ENCODE measurements at regions not wholly inside any gene's neighbourhood (a gene's known extent, or its start where the extent isn't known, plus 50 kb on each side); places are given as distances from the start of the nearest gene placed in this dataset.
"Not testable (repeated sequence)": the region's sequence is repeated elsewhere in the genome, so short reads cannot be mapped to it uniquely, and the experiment has no call there.

DNA sequence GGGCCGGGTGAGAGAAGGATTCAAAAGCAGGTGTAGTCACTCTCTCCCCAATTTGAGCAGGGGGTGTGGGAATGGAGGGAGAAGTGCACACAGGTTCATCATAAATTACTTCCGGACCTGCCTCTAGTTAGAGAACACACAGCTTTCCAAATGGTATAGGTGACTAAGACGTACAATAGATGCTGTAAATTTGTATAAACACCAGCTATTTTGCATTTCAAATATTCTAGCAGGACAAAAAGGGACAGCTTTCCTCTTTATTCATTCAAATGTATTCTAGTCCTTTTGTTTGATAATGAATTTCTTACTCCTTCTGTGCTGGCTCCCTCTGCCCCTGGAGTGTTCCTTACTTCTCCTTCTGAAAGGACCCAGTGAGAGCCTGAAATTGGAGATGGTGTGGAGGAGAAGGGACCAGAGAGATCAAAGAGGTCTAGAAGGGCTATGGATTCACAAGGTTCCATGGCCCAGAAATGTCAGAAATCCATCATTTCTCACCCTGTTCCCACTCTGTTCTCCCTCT, 53.2 kb upstream of the SH3BP4 start:
- no peak for DNase-seq (ENCODE audit: low read depth)

DNA sequence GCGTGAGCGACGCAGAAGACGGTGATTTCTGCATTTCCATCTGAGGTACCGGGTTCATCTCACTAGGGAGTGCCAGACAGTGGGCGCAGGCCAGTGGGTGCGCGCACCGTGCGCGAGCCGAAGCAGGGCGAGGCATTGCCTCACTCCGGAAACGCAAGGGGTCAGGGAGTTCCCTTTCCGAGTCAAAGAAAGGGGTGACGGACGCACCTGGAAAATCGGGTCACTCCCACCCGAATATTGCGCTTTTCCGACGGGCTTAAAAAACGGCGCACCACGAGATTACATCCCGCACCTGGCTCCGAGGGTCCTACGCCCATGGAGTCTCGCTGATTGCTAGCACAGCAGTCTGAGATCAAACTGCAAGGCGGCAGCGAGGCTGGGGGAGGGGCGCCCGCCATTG, 63.4 kb upstream of the SH3BP4 start:
- DNase-seq (ENCODE audit: low read depth) = not testable (repeated sequence)

DNA sequence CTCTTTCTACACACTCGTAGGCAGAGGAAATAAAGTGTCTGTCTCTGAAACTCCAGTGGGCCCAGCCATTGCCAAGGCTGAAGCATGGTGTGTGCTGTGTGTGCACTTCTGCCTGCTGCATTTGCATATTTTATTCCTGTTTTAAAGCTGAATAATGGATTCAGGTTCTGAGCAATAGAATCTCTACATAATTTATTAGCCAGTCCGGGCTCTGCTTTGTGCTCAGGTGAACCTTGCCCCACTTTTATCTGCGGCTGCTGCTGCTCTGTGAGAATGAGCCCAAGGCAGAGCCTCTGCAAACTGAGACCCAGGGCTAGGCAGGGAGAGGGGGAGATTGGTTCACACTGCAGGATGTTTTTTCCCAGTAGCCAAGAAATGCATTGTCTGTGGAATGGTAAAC, 64.6 kb upstream of the SH3BP4 start:
- DNase-seq (ENCODE audit: low read depth) = no peak

DNA sequence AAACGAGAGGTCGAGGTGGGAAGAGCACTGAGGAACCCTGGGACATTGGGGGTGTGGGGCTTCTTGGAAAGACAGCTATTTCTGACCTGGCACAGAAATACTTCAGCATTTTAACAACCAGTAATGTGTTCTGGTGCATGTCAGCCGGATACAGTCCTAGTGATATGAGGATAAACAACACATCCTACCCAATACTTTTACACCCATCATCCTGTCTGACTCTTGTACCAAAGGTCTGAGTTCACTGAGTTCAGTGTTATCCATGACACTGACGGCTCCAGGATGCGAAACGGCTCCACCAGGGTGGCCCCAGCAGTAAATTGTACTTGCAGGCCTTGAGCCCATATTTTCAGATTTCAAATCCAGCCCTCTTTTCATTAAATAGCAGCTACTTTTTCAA, 65.9 kb upstream of the SH3BP4 start:
- DNase-seq (ENCODE audit: low read depth) = no peak

DNA sequence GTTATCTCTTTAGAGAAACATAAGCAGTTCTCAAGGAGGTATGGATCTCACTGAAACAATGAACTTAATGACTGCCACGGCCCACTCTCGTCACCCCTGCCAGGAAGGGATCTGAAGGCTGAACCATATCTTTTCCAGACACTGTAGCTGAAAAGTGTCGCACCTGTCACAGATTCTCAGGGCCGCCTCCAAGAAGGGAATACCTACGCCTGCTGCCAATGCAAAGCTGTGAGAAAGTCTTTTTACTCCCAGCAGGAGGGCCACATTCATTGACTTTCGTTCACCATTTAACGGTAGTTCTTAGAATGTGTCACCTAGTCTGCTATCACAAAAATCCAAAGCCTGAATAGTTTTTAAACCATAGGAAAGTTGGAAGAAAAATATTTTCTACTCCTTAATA, 66.7 kb upstream of the SH3BP4 start:
- no peak for DNase-seq (ENCODE audit: low read depth)

DNA sequence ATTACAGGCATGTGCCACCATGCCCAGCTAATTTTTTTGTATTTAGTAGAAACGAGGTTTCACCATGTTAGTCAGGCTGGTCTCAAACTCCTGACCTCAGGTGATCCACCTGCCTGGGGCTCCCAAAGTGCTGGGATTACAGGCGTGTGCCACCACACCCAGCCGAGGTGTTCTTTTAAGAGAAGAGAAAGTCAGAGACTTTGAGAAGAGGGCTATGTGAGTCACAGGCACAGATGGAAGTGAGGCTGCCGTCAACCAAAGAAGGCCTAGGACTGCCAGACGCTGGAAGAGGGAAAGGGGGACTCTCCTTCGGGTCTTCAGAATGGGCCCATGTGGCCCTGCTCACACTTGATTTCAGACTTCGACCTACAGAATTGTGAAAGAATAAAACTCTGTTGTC, 67.2 kb upstream of the SH3BP4 start:
- no peak for DNase-seq (ENCODE audit: low read depth)

DNA sequence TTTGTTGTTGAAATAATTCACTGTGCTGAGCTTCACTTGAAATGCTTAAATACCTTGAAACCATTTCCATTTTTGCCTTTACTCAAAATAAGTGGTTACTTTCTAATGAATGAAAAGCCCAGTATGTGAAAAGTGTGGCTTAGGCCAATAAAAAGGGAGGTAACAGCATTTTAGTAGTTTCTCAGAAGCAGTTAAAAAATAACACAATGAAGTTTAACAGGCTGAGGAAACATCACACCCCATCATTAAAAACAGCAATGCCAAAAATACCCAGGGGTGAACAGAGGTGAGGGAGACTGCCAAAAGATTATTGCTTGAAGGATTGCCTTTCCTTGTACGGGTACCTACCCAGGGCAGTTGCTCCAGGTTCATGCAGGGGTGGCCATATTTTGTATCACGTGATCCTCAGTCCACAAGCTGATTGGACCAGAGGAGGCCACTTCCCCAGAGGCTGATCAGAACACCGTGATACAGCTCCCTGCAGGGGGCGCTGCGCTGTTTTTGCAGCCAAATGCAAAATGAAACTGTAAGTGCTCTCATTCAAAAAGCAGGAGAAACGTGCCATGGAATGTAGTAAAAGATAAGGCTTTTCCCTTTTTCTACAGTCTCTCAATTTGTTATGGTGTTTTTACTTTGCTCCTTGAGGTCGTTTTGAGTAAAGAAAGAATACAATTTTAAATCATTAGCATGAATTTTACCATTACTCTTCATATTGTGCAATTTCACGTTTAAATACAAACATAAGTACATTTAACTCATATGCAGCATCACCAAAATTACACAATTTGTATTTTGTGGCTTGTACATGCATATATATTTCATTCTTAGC, 70.2 kb upstream of the SH3BP4 start:
- DNase-seq (ENCODE audit: low read depth) = peak; percentile 96

DNA sequence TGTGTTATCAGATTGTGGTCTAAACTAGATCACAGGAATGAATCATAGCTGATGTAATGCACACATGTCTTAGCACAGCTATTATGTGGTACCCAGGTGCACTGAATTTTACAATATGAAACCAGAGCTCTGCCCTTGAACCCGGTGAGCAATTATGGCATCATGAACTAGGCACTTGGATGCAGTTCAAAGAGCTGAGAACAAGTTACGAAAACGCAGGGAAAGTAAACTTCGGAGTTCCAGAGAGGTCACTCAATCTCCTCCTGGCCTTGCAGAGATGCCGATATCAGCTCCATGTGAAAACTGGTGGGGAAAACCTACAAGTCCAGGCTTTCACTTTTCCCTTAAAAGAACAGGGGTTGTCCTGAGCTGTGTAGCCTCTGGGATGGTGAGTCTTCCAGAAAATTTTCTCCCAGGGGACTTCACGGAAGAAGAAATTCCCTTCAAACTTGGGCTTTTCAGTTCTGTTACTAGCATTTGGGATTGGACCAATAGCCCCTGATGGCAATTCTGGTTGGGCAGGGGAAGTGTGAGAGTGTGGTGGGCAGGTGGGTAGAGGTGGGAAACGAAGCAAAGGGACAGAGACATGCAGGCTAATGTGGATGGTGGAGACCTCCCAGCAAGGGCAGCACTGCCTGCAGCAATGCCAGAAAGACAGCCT, 71.1 kb upstream of the SH3BP4 start:
- DNase-seq (ENCODE audit: low read depth) = peak; percentile 99

DNA sequence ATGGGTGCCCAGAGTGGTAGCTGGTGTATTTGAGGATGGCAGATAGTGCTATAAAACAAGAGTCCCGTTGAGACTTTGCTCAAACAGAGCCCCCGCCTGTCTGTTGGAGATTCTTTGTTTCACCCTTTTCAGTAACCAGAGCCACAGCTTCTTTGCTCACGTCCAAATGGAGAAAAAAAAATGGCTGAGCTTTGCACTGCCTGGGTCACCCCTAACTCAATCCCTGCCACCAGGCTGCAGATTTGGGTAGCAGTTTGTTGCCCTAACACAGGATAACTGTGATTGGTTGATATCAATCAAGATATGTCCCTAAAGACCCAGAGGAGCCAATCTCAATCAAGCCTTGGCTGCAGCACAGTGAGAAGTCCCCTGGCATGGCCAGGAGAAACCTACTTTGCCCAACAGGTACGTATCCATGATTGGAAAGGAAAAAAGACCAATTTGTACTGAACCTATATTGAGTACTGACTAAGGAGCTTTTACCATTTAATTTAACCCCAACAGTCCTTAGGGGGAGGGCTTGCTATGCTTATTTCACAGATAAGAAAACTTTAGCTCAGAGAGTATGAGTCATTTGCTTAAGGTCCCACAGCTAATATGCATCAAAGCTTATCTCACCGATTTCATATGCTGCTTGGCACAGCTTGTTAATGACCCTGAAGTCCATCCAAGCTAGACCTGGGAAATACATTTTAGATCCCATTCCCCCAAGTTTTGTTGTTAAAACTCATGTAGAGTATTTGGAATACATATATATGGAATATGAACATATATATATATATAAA, 72.0 kb upstream of the SH3BP4 start:
- DNase-seq (ENCODE audit: low read depth) = peak; percentile 96

DNA sequence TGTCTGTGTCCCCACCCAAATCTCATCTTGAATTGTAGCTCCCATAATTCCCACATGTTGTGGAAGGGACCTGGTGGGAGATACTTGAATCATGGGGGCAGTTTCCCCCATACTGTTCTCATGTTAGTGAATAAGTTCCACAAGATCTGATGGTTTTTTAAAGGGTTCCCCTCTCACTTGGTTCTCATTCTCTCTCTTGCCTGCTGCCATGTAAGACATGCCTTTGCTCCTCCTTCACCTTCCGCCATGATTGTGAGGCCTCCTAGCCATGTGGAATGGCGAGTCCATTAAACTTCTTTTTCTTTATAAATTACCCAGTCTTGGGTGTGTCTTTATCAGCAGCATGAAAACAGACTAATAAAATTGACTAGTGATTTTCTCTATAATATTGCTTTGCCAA, 75.2 kb upstream of the SH3BP4 start:
- not testable (repeated sequence) for DNase-seq (ENCODE audit: low read depth)

DNA sequence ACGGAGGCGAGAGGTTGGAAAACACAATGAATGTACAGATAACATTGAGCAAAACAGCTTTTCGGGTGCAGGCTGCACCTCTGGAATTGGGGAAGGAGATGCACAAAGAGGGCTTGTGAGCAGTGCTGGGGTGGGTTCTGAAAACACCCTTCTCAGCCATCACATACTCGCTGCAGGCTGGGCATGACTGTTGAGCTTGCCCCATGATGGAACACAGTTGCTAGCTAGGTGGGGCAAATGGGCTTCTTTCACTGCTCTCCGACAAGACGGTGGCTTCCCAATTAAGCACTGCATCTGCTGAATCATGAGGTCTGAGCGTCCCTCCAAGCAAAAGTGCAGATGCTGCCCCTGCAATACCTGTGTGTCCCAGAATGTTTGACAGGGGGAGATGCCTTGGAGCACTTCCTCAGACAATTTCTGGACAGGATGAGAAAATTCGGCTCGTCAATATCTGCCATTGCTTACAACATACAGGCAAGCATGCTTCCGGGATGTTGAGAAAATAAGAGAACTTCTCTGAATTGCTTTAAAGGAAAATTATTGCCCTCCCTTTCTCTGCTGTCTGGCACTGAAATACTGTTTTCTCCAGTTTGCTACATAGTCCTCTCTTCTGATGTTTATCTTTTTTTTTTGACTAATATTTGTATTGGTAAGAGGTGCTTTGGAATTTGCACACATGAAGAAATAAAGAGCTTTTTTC, 77.3 kb upstream of the SH3BP4 start:
- DNase-seq (ENCODE audit: low read depth) = no peak

DNA sequence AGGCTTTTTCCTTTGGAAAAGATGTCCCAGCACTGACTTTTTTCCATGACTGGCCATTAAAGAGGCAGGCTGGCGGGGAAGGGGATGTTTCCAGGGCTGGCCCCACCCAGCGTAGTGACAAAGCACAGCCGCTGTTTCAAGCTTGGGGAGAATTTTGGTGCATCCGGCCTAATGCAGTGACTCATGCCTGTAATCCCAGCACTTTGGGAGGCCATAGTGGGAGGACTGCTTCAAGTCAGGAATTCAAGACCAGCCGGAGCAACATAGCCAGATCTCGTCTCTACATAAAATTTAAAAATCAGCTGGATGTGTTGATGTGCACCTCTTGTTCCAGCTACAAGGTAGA, 78.0 kb upstream of the SH3BP4 start:
- DNase-seq (ENCODE audit: low read depth) = peak; percentile 67

DNA sequence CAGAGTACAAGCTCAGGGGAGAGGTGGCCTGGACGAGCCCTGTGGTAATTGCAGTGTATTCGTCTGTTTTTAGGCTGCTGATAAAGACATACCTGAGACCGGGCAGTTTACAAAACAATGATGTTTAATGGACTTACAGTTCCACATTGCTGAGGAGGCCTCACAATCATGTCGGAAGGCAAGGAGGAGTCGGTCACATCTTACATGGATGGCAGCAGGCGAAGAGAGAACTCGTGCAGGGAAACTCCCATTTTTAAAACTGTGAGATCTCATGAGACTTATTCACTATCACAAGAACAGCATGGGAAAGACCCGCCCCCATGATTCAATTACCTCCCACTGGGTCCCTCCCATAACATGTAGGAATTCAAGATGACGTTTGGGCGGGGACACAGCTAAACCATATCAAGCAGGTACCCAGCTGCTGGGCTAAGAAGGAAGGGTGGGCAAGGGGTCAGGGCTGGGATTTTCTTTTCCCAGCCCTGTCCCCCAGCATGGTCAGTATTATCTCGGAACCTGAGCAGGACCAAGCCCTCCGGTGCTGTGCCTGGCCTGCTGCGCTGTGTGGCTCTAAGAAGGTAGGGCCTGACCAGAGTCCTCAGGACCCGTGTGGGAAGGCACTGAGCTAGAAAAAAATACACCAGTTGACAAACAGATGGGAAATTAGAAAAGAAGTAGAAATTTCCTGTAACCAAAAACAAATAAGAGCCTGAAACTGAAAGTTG, 78.6 kb upstream of the SH3BP4 start:
- no peak for DNase-seq (ENCODE audit: low read depth)

DNA sequence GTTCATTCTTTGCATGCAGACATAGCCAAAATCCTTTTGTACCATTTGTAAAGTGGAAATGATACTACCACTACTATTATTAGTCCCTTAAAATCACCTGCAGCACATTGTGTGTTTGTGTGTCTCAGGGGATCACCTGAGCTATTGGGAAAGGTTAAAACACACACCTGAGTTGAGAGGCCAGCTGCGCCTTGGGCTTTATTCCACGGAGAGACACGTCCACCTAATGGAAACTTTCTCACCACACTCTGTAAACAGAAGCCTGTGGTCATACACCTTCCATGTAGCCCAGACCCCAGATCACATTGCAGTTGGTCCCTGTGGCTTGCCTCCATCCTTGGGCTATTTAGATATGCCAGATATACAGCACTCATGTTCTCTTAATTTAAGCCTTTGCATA, 81.8 kb upstream of the SH3BP4 start:
- no peak for DNase-seq (ENCODE audit: low read depth)

DNA sequence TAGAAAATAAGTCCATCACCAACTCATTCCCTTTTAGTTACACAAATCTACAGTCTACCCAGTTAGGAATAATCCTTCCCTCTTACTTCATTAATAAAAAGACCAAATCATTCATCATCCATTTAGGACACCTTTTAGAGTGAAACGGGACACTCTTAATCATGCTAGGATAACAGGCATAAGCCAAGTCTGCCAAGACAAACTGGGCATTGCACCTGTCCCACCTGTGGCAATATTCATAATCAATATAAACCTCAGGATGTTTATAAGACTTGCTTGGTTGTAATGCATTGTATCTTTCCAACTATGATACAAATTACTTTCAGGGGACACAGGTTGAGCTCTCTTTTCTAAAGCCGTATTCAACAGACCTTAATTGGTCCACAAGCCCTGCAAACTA, 82.7 kb upstream of the SH3BP4 start:
- DNase-seq (ENCODE audit: low read depth) = no peak

DNA sequence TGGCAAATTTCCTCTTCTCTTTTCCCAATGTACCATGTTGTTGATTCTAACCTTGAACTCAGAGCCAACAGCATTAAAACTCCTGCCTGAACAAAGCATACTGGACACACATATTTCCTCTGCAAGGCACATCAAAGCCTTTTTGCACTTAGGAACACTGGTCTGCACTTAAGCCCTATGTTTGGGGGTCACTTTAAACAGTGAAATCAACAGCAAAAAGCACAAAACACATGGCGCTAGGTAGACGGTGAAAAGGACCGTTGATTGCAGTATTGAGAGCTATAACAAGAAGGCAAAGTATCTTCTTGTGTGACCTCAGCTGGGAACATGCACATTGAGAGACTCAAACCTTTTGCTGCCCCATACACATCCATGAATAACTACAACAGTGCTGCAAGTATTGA, 83.9 kb upstream of the SH3BP4 start:
- DNase-seq (ENCODE audit: low read depth) = no peak

DNA sequence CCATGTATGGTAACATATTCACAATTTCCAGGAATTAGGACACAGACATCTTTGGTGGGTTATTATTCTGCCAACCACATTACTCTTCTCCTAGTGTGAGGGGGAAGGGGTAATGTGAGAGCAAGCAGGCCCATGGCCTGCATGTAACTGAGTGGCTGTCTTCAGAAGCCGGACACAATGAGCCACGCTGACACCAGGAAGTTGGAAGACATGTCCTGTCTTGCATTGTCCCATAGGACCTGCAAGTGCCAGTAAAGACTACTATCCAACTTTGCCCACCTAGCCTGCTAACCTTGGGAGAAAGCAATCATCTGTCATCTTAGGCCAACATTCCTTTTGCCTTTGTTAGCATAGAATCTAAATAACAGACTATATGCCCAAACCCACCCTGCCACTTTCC, 86.2 kb upstream of the SH3BP4 start:
- DNase-seq (ENCODE audit: low read depth) = no peak

DNA sequence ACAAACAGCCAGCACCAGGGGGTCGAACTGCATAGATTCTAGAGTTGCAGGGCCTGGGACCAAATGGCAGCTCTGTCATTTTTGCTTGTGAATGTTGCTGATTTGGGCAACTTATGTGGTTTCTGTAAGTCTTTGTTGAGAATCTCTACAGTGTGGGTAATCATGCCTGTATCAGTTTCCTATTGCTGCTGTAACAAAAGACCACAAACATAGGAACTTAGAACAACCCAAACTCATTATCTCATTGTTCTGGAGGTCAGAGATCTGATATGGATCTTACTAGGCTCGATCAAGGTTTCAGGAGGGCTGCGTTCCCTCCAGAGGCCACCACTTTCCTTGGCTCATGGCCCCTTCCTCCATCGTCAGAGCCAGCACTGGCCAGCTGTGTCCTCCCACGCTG, 86.8 kb upstream of the SH3BP4 start:
- DNase-seq (ENCODE audit: low read depth) = no peak

DNA sequence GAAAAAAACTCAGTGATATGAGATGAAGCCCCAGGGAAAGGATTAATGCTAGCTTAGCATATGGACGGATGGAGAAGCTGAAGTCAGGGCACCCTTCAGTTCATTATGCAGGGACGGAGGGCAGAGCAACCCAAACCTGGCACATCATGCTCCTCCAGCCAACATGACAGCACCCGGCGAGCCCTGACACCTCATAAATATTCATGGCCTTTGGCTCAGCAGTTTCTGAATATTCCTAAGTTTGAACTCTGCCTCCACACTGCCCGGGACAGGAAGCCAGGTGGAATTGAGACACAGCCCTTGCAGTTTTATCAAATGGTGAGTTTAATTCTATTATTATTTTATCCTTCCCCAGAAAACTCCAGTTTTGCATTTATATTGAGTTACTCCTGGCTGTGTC, 87.3 kb upstream of the SH3BP4 start:
- DNase-seq (ENCODE audit: low read depth) = no peak

DNA sequence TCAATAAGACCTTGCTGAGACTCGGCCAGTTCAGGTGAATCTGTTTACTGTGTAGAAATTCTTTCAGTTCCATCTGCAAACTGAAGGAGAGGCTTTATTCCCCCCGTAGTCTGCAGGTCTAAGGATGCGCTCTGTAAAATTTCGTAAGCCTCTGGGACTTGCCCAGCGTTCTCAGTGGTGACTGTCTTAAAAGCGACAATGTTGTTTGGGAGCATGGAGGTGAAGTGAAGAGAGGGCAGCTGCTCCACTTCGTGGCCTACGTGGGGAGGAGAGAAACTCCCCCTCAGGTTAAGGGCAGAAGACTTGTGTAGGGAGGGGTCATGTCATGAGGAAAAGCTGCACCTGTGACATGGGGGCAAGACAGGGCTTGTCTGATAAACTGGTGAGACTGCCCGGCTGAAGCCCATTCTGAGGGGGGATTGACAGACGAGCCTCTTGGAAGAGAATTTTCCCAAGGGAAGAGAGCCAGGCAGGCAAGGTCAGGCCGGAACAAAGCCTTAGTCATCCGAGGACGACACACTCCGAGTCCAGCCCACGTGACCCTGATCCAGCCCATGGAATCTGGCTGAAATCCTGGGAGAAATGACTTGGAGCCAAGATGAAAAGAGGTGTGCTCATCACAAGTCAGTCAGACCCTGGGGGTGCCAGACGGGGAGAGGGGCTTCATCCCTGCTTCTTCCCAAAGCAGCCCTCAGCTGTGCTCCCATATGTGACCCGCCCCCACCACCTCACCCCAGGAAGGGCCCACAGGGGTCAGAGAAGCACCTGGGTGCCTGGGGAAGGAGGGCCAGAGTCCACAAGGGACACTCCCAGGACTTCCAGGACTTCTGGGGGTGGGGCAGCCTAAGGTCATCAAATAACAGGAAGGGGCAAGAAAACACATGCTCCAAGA, 88.5 kb upstream of the SH3BP4 start:
- DNase-seq (ENCODE audit: low read depth) = peak; percentile 79

Measured in amniotic epithelial cell (primary cell).